PC-3 (cell line): ENCODE measurements at regions not wholly inside any gene's neighbourhood (a gene's known extent, or its start where the extent isn't known, plus 50 kb on each side); places are given as distances from the start of the nearest gene placed in this dataset.

ENCODE experiments used
- ATAC-seq: fragments of 200-7000 bp; cut with Tn5 transposase; 2 replicates; pipeline ENCODE4 v1.9.1; 2020; ENCODE audit warnings: mild to moderate bottlenecking, moderate library complexity
- BruUV-seq: library from RNA; stranded (reverse); fragments of 400-500 nt; replicated peaks from 2 replicates; lab custom pipeline; 2021; lab: Mats Ljungman, UMichigan
- CTCF ChIA-PET: fragments of 300-600 bp; sonication (Branson Sonifier 250); formaldehyde crosslinking; loops from one replicate; lab custom pipeline; 2022; ENCODE audit warnings: antibody characterized with exemption; lab: Charles Lee
- POLR2A ChIA-PET: fragments of 300-600 bp; sonication (Branson Sonifier 250); formaldehyde crosslinking; loops from one replicate; lab custom pipeline; 2022; ENCODE audit warnings: antibody characterized with exemption; ENCODE audit not compliant: unreplicated experiment; lab: Charles Lee
- DNase-seq: peaks from one replicate; pipeline ENCODE4 v3.0.0-alpha.2; 2015
- H2AFZ ChIP-seq: fragments of 300-600 bp; sonication (generic); 2 replicates; pipeline ENCODE4 v1.6.0; 2016; ENCODE audit warnings: antibody characterized with exemption, low read length
- H3F3A ChIP-seq: fragments of 300-600 bp; sonication (generic); one replicate; pipeline ENCODE4 v1.6.0; 2017; ENCODE audit warnings: antibody characterized with exemption, low read length, control low read depth, mild to moderate bottlenecking; ENCODE audit not compliant: unreplicated experiment
- H3K27ac ChIP-seq: fragments of 300-600 bp; sonication (generic); 2 replicates; pipeline ENCODE4 v1.5.1; 2016; ENCODE audit warnings: mild to moderate bottlenecking, low read length
- H3K27me3 ChIP-seq: fragments of 300-600 bp; sonication (generic); 2 replicates; pipeline ENCODE4 v1.6.1; 2016; ENCODE audit warnings: low read length, mixed read lengths
- H3K36me3 ChIP-seq: fragments of 300-600 bp; sonication (generic); 2 replicates; pipeline ENCODE4 v1.6.1; 2016; ENCODE audit warnings: low read depth, mixed run types, low read length, mixed read lengths
- H3K4me1 ChIP-seq: fragments of 300-600 bp; sonication (generic); 2 replicates; pipeline ENCODE4 v1.5.1; 2016; ENCODE audit warnings: low read length; ENCODE audit not compliant: insufficient read depth
- H3K4me2 ChIP-seq: fragments of 300-600 bp; sonication (generic); 2 replicates; pipeline ENCODE4 v1.6.0; 2016; ENCODE audit warnings: low read length
- H3K4me3 ChIP-seq: fragments of 300-600 bp; sonication (generic); 2 replicates; pipeline ENCODE4 v1.5.1; 2016; ENCODE audit warnings: mild to moderate bottlenecking, low read length, mixed read lengths
- H3K79me2 ChIP-seq: fragments of 300-600 bp; sonication (generic); 2 replicates; pipeline ENCODE4 v1.6.1; 2017; ENCODE audit warnings: low read length, mixed read lengths
- H3K9ac ChIP-seq: fragments of 300-600 bp; sonication (generic); 2 replicates; pipeline ENCODE4 v1.6.0; 2016; ENCODE audit warnings: mild to moderate bottlenecking, low read length
- H3K9me2 ChIP-seq: fragments of 300-600 bp; sonication (generic); replicated peaks from 2 replicates; pipeline ENCODE4 v1.6.1; 2016; ENCODE audit warnings: mixed run types, low read length, mixed read lengths
- H3K9me3 ChIP-seq: fragments of 300-600 bp; sonication (generic); 2 replicates; pipeline ENCODE4 v1.6.1; 2016; ENCODE audit warnings: low read length, mixed read lengths
- H4K20me1 ChIP-seq: fragments of 300-600 bp; sonication (generic); 2 replicates; pipeline ENCODE4 v1.6.1; 2016; ENCODE audit warnings: low read length, mixed read lengths
- EZH2 ChIP-seq: fragments of 300-600 bp; sonication (generic); IDR thresholded peaks from one replicate; pipeline ENCODE4 v1.6.1; 2017; ENCODE audit warnings: antibody characterized with exemption, mild to moderate bottlenecking, low read length; ENCODE audit not compliant: unreplicated experiment
- EZH2phosphoT487 ChIP-seq: fragments of 300-600 bp; sonication (generic); IDR thresholded peaks from 2 replicates; pipeline ENCODE4 v1.6.1; 2018; ENCODE audit warnings: mild to moderate bottlenecking, antibody characterized with exemption, low read length, borderline replicate concordance
- intact Hi-C: fragments of 100-400 bp; cut with micrococcal nuclease; formaldehyde crosslinking; loops from 2 replicates; pipeline ENCODE4 v1.9.0; 2023
- TF ChIP-seq, protein P1 (sequence below): fragments of 300-600 bp; sonication (generic); conservative IDR thresholded peaks from 2 replicates; pipeline ENCODE4 v1.5.1; 2017; ENCODE audit warnings: antibody characterized with exemption, low read depth, mild to moderate bottlenecking, low read length

DNA sequence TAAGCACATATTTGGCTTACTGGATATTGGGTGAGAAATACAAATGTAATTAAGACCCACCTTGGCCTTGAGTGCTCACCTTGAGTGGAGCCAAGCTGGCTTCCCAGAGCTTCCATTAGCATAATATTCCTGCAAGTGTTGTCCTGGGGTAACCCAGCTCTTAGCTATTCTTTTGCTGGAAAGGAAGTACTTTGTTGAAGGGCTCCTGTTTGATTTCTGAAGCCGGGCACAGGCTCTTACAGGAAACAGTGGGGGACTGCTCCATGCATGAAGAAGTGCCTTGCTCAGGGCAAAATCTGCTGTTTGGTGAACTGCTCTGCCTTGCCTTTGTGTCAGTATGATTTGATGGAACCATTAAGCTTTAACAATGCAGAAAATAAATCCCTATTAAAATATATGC, 325.4 kb downstream of the SMAD2 start:
- no TSS peak for BruUV-seq
- no peak for ATAC-seq

DNA sequence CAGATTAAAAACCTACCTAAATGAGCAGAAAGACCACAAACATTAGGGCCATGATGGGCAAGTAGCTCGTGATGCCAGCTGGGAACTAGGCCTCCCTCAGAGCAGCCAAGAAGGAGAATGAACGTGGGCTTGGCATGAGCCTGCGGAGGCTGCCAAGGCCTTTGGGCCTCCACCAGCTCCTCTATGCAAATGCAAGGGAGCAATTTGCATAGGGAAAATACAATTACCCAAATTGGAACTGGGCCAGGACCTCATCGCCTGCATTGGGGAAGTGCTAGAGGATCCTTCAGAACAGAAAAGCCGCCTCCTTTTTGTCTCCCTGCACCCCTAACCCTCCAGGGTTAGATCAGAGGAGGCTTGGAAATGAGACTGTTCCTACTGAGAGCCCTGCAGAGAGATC, 326.4 kb downstream of the SMAD2 start:
- H3K4me3 ChIP-seq, result no peak overlapping the region
- H3K9ac ChIP-seq, result no peak overlapping the region
- no TSS peak for BruUV-seq
- no peaks in the 10 kb centered on the region for H4K20me1 ChIP-seq
- no peaks in the 10 kb centered on the region for H3F3A ChIP-seq
- no peak overlapping the region for H3K4me2 ChIP-seq
- ChIA-PET POLR2A (no interaction called here), CTCF (no interaction called here)
- intact Hi-C loops, result no loop called here
- no peaks in the 10 kb centered on the region for H3K27me3 ChIP-seq
- H3K36me3 ChIP-seq, result no peaks in the 10 kb centered on the region
- H3K9me2 ChIP-seq, result no peaks in the 10 kb centered on the region
- H3K4me1 ChIP-seq, result no peaks in the 10 kb centered on the region
- DNase-seq (no peak), ATAC-seq (no peak)
- H2AFZ ChIP-seq, result no peak overlapping the region
- TF ChIP-seq EZH2phosphoT487 (no peak), EZH2 (no peak)
- TF ChIP-seq, protein P1, sequence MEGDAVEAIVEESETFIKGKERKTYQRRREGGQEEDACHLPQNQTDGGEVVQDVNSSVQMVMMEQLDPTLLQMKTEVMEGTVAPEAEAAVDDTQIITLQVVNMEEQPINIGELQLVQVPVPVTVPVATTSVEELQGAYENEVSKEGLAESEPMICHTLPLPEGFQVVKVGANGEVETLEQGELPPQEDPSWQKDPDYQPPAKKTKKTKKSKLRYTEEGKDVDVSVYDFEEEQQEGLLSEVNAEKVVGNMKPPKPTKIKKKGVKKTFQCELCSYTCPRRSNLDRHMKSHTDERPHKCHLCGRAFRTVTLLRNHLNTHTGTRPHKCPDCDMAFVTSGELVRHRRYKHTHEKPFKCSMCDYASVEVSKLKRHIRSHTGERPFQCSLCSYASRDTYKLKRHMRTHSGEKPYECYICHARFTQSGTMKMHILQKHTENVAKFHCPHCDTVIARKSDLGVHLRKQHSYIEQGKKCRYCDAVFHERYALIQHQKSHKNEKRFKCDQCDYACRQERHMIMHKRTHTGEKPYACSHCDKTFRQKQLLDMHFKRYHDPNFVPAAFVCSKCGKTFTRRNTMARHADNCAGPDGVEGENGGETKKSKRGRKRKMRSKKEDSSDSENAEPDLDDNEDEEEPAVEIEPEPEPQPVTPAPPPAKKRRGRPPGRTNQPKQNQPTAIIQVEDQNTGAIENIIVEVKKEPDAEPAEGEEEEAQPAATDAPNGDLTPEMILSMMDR, result no peak
- no peaks in the 10 kb centered on the region for H3K79me2 ChIP-seq
- no peaks in the 10 kb centered on the region for H3K9me3 ChIP-seq
- H3K27ac ChIP-seq, result no peak overlapping the region

More for the DNA sequence above, 325.4 kb downstream of the SMAD2 start:
- no peaks in the 10 kb centered on the region for H3K4me1 ChIP-seq
- H3K36me3 ChIP-seq, result no peaks in the 10 kb centered on the region
- H4K20me1 ChIP-seq, result no peaks in the 10 kb centered on the region
- no peak overlapping the region for H3K9ac ChIP-seq
- DNase-seq, result no peak
- TF ChIP-seq EZH2phosphoT487, result no peak
- TF ChIP-seq, protein P1, result no peak
- no peak for TF ChIP-seq EZH2
- no peaks in the 10 kb centered on the region for H3K27me3 ChIP-seq
- POLR2A ChIA-PET, result no interaction called here
- no peaks in the 10 kb centered on the region for H3K79me2 ChIP-seq
- CTCF ChIA-PET, result no interaction called here
- no peak overlapping the region for H3K4me2 ChIP-seq
- H3K4me3 ChIP-seq, result no peak overlapping the region
- intact Hi-C loops, result no loop called here
- no peaks in the 10 kb centered on the region for H3F3A ChIP-seq
- no peaks in the 10 kb centered on the region for H3K9me3 ChIP-seq
- H3K27ac ChIP-seq, result no peak overlapping the region
- no peaks in the 10 kb centered on the region for H3K9me2 ChIP-seq
- no peak overlapping the region for H2AFZ ChIP-seq

DNA sequence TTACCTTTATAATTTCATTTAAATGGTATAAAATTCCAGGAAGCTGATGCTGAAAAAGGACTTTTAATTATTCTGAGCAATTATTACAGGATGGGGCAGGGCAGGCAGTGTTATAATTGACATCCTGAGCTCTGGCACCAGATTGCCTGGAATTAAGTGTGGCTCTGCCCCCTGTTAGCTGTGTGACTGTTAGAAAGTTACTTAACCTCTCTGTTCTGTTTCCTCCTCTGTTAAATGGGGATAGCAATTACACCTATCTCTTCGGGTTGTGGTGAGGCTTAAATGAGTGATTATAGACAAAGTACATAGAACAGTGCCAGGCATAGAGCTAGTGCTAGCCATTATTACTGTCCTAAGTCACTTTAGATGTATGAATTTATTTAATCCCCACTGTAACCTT, 327.3 kb downstream of the SMAD2 start:
- Histone ChIP-seq H2AFZ (no peak overlapping the region), H3F3A (no peaks in the 10 kb centered on the region), H3K36me3 (no peaks in the 10 kb centered on the region), H3K4me3 (no peak overlapping the region), H3K4me1 (no peaks in the 10 kb centered on the region), H3K9ac (no peak overlapping the region), H3K27me3 (no peaks in the 10 kb centered on the region), H3K4me2 (no peak overlapping the region), H4K20me1 (no peaks in the 10 kb centered on the region), H3K9me3 (no peaks in the 10 kb centered on the region), H3K27ac (no peak overlapping the region), H3K9me2 (no peaks in the 10 kb centered on the region), H3K79me2 (no peaks in the 10 kb centered on the region)
- ATAC-seq, result no peak
- intact Hi-C loops, result no loop called here
- no TSS peak for BruUV-seq
- ChIA-PET POLR2A (no interaction called here), CTCF (no interaction called here)
- TF ChIP-seq EZH2, result no peak
- TF ChIP-seq, protein P1, result no peak
- no peak for TF ChIP-seq EZH2phosphoT487
- no peak for DNase-seq
